ENCODE measurements at regions not wholly inside any gene's neighbourhood (a gene's known extent, or its start where the extent isn't known, plus 50 kb on each side); places are given as distances from the start of the nearest gene placed in this dataset.
"Not testable (repeated sequence)": the region's sequence is repeated elsewhere in the genome, so short reads cannot be mapped to it uniquely, and the experiment has no call there.

DNA sequence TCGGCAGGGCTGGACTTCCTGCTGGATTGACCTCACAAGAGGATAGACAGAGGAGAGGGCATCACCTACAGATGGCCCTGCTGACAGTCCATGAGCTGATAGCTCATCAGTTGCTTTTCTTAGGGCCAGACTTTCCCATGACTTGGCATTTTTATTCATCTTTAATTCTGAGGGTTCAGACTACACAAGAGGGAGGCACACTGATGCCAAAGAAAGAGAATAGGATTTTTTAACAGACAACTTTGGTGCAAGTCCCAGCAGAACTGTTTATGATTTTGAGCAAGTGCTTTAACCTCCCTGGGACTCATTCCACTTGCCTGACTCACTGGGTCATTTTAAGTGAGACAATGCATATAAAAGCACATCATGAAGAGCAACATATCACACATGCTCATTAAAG, 299.2 kb downstream of the INSIG2 start:
- DNase-seq (ENCODE audit: low read depth), result peak; percentile 76

DNA sequence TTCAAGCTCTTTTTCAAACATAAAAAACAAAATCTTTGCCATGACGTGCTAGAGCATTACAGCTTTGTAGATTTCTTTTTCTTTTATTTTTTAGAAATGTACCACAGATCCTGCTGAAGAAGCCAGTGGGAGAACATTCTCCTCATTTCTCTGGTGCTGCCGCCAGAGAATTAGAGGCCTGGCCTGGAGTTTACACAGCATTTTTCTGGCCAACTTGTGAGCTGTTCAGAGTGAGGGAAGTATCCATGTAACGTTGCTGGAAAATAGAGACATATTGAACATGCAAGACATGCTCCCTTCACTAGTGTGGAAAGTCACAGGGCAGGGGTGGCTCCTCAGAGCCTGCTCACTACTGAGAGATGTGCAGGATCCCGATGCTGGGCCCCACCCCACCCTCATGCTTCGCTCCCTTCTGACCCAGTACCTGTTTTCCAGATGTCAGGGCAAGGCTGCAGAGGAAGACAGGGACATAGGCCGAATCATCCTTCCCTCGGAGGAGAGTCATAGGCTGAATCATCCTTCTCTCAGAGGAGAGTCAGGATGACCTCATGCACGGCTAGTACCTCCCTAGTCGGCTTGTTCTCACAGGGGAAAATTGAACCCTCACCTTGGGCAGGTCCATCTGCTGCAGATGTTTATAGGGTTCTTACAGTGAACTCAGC, 298.5 kb downstream of the INSIG2 start:
- peak; percentile 57 for DNase-seq (ENCODE audit: low read depth)

DNA sequence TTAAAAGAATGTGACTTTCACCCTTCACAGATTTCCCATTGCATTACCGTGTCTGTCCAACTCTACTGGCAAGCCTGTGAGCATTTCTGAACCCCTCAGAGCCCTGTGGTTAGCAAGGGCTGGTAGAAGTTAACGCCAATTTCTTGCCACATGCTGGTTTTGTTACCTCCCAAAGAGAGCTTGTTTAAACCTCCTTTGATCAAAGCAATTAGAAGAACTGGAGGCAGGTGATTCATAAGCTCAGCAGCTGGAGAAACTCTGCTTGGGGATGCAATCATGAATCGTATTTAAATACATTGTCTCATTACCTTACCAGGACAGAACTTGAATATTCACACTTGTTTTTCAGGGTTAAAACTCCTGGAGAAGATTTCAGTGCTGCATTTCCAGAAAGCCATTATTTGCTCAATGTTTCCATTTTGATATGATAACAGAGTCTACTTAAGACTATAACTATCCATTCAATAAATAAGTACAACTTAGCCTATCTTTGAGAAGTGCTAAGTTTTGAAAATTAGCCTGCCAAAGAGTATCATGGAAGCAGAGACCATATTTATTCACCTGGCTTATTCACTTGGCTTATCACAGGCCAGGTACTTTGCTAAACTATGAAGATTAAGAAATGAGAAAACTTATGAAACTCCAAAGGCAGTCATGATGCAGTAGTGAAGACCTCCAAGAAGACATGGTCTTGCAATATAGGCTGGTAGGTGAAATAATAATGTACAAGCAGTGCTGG, 292.8 kb downstream of the INSIG2 start:
- DNase-seq (ENCODE audit: low read depth), result no peak

DNA sequence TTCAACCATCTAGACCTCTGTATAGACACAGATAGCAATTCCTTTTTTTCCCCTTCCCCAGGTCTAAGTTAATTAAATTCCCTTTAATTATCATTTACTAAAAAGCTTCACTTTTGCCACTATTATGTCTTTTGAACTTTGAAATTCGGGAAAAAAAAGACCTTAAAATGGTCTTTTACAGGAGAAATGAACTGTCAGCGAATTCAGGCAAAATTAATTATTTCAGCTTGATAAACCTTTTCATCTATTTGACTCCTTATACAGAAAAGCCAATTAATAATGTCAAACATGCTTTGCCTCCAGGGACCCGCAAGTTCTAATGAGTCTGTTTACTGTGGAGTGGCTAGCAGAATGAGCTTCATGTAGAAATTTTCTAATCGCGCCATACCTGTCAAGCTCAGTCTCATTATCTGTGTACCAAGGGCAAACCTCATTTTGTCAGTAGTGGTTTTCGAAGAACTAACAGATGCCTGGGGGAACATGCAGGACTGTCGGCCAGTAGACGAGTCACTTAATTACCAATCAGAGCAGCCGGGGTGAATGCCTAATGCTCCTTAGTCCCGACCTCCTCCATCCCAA, 287.7 kb downstream of the INSIG2 start:
- no peak for DNase-seq (ENCODE audit: low read depth)

DNA sequence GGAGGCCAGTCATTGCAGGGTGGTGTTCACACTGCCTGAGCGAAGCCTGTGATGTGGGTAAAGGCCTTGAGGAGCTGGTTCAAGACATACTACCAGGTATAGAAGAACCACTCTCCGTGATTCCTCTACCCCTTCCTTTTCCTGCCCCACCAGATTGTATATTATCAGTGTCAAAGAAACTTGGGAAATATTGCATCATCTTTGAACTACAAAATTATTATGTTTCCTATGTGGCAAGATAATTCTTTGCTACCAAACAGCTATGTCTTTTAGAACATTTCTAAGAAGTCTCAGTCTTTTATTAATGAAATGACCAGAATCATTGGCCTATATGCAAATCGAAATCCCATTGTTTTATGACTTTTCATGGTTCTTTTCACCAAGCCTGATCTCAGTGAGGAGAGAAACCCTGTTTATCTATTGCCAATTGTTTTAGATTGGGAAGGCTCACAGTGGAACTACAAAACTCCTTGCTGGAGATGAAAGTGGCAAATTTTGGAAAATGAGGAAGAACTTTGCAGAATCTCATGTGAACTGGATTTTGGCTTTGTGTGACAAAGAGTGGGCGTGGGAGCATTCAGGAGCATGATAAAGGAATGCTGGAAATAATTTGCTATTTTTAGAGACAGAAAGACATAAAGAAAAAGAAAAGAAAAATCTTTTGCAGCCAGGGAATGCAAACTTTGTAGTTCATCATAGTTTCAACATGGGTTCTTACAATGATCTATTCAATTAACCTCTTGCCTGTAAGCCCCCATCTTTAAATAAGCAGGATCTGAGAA, 286.9 kb downstream of the INSIG2 start:
- no peak for DNase-seq (ENCODE audit: low read depth)

DNA sequence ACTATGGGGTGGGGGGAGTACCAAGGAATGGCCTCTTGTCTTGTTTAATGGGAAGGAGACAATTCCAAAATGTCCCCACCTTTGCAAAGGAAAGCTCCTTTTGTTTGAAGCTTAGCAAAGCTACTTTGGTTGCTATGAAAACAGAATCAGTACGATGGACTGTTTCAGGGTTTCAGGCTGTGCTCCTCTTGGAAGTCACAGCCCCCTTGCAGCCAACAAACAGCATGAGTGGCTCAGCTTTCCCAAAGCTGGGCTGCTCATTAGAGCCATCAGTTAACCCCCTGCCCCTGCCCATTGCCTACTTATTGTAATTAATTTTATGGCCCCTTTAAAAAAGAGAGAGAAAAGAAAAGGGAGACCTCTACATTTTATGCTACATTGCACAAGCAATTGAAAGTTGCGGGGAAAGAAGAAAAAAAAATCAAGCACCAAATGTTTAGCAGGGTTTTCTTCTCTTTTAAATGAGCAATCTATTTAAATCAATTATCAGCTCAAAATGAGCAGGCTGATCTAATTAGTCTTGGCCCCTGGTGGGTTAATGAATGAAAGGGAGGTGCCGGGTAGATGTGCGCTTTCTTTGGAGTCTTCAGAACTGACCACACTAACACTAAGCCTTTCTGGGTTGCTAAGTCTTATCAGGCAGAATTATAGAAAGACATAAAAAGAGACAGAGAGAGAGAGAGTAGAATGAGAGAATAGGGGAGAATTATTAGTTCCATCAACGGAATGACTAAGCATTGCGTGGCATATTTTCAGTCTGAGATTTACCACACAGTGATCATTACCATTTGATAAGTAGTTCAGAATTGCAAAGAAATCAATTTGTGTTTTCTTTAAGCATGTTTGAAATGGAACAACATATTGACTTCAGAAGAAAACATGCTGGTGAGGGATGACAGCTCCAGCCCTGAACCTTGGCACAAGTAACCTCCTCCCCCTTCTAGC, 284.9 kb downstream of the INSIG2 start:
- no peak for DNase-seq (ENCODE audit: low read depth)

DNA sequence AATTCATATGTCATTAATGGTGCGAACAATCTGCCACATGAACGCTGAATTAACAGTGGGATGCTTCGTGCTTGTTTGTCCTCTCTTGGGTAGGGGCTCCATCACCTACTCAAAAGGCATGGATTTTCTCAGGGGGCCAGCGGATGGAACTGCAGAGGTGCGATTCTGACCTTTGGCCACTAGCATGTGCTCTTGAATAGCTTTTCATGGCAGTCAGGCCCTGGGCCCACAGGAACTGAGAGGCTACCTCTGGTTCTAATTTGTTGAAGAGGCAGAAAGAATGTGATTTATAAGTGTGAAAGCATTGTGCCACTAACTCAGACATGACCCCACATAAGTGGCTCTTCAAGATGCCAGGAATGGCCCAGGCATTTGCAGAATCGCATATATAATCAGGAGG, 283.2 kb downstream of the INSIG2 start:
- no peak for DNase-seq (ENCODE audit: low read depth)

DNA sequence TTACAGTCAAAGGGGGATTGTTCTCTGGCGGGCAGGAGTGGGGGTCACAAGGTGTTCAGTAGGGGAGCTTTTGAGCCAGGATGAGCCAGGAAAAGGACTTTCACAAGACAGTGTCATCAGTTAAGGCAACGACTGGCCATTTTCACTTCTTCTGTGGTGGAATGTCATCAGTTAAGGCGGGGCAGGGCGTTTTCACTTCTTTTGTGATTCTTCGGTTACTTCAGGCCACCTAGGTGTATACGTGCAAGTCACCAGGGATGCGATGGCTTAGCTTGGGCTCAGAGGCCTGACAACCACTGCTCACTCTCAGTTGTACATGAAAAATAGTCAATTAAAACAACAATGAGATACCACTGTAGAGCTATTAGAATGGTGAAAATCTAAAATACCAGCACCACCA, 281.2 kb downstream of the INSIG2 start:
- DNase-seq (ENCODE audit: low read depth), result not testable (repeated sequence)

DNA sequence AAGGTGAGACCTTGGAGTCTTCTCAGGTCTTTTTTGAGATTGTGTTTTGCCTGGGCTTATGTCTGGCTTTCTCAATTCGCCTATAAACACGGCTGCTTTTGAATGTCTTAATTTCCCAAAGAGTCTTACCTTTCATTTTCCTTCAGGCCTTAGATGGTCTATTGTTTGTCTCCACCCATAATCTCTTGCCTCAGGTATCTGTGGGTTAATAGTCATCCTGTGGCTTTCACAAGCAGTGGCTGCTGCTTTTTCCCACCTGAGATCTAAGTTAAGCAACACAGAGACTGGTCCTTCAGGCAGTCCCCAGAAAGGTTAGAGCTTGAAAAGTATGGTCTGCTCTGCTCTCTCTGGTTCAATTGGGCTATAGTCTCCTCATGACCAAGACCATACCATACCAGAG, 275.3 kb downstream of the INSIG2 start:
- DNase-seq (ENCODE audit: low read depth), result no peak

DNA sequence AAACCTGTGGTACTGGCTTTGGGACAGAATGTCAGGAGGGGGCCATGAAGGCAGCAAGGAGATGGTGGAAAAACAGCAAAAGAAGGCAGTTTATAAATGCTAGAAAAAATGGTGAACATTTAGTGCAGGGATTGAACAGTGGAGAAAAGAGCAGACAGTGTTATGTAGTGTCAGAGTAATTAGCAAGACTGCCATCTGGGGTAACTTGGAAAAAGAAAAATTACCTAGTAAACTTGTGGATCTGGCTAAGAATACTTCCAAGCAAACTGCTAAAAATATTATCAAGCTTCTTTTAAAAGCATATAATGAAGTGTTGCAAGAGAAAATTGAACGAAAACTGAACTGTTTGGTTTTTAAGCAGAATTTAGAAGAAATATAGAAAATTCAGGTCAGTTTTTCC, 267.8 kb downstream of the INSIG2 start:
- DNase-seq (ENCODE audit: low read depth), result no peak

DNA sequence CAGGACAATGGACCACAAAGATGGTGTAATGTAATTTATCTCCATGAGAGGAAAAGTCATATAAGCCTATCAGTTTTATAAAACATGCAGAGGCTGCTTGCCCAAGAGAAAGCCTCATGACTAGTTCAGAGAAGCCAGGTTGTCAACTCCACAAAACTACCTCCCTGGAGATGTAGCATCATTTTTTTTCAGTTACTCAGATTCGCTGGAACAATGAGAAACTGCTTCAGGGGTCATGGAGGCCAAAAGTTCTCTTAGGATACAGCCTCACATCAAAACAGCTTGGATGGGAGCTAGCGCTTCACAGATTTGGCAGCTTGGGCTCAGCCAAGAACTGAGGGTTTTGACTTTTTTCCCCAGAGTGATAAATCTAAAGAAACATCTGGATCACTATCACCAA, 263.5 kb downstream of the INSIG2 start:
- no peak for DNase-seq (ENCODE audit: low read depth)

DNA sequence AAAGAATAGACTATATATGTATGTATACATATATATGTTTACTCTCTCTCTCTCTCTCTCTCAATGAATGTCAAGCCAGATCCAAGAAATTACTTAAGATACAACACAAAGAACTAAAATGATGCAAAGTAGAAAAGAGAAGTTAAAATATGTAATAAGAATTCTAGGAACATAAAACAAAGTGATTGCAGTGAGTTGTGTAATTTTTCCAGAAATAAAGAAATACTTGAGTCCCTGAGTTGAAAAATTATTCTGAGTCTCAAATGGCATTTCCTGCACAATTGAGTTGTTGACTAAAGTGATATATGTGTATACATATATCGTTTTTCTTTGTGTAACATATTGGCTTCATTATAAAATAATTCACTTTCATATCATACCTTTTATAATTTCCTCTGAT, 262.4 kb downstream of the INSIG2 start:
- no peak for DNase-seq (ENCODE audit: low read depth)

DNA sequence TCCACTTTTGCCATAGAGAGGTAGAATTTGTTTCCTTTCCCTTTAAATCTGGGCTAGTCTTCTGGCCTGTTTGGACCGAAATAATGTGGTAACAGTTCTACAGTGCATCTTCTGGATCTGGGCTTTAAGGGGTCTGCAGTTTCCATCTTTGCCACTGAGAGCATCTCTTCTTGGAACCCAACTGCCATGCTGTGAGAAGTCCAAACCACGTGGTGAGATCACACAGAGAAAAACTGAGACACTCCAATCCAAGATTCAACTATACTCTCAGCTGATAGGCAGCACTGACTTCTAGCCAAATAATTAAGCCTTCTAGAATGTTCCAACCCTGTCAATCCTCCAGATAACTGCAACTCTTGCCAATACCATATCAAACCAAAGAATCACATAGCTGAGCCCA, 261.1 kb downstream of the INSIG2 start:
- DNase-seq (ENCODE audit: low read depth), result no peak

DNA sequence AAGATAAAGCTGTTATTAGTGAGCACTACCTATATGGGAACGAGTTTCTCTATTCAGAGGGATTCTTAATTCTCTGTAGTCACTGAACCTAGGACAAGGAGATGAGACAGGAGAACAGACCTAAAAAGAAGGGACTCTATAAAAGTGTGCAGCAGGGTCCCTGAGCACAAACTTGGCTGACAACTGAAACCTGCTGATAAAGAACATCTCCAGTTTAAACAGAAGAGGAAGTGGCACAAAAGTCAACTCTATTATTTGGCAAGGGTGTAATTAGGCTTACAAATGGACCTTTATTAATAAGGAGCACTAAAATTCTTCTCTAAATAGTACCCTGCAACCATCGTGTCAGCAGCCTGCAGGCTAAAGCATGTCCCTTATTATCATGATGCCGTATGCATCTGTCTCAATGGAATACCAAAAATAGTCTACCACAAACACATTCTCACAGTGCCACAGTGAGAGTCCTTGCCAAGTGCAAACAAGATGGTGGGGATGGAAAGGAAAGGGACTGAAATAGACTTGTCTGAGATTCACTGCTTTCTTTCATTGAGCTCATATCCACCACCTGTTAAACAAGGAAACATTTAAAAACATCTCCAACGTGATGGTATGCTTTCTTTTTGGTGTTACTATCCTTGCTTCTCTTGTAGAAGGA, 260.2 kb downstream of the INSIG2 start:
- no peak for DNase-seq (ENCODE audit: low read depth)

DNA sequence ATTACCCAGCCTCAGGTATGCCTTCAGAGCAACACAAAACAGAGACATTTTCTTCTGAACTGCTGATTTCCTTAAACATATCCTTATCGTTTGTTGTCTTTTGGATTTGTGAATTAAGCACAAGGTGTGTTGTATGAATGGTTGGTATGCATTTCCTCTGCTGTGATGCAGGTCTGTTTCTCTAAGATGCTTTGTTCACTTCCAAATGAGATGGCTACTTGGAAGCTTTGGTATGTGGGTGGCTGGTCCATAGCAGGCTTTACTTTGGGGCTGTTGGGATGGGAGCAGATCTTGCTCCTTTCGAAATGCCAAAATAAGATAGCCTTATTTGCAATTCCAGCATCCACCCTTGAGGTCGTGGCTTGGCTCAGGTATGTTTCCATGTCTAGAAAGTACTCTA, 257.2 kb downstream of the INSIG2 start:
- no peak for DNase-seq (ENCODE audit: low read depth)

DNA sequence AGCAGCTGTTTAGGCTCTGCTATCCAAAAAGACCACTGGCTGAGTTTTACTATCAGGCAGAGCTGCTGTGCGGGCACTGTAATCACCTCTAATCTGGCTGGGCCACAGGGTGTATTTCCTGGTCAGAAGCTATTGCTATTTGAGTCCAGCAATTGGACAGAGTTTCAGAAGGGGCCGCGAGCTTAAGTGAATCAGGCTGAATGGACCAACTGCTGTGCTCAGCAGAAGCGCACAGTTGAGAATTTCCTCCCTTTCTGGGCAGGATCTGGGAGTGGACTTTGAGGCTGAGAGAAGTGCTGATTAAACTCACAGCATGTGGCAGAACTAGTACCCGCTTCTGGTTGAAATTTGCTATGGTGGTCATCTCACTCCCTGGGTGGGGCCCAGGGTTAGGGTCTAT, 251.8 kb downstream of the INSIG2 start:
- DNase-seq (ENCODE audit: low read depth), result no peak

DNA sequence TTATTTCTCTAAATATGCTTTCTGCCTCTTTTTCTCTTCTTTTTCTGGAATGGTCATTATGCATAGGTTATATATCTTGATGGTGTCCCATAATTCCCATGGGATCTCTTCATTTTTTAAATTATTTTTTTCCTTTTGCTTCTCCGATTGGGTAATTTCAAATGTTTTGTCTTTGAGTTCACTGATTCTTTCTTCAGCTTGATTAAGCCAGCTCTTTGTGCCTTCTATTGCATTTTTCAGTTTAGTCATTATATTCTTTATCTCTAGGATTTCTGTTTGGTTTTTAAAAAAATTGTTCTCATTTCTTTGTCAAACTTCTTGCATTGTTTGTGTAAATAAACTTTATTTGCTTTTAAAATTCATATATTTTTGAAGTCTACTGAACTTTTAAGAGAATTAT, 251.1 kb downstream of the INSIG2 start:
- DNase-seq (ENCODE audit: low read depth), result no peak

DNA sequence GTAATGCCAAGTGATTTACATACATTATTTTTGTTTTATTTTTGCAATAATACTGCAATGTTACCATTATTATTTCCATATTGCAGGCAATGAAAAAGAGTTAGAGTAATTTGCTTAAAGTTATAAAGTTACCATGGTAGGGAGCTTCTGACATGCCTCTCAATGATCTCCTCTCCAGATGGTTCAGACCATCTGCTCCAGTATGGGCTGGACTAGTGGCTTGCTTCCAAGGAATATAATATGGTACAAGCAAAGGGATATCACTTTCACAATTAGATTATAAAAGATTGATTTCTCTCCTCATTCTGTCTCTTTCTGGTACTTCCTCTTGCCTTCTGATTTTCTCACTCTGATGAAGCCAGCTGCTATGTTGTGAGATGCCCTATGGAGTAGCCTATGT, 245.4 kb downstream of the INSIG2 start:
- DNase-seq (ENCODE audit: low read depth), result no peak

DNA sequence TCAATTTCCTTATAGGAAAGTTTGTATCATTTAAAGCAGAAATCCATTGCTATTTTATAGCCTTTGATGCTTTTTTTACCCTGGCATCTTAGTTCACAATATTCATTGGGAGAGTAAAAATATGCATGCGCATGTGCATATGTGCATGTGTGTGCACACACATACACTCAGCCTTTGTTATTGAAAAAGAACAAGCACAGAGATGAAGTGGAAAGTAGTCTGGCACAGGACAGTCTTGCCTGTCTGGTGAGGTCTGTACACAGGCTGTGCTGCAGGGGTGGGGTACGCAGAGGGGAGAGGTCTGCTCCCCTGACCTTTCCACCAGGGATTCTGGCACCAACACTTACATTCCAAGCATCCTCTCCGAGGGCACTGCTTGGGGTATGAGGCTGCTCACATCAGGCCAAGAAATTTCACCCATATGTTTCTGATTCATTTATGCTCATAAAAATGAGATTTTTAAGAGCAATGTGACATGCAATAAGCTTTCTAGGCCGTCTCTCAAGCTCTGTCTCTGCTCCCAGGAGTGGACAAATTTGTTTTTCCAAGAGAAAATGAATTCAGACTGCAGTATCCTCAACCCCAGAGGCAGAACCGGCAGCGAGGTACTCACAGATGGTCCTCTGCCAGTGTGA, 237.2 kb downstream of the INSIG2 start:
- no peak for DNase-seq (ENCODE audit: low read depth)

DNA sequence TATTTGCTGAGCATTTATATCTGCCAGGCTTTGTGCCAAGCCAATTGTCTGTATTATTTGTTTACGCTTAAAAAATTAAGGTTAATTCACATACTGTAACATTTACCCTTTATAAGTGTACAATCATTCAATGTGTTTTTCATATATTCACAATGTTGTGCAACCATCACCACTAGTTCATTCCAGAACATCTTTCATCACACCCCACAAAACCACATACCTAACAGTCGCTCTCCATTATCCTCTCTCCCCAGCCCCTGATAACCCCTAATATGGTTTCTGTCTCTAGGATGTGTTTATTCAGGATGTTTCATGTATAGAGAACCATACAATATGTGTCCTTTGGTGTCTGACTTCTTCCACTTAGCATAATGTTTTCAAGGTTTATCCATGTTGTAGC, 234.1 kb downstream of the INSIG2 start:
- no peak for DNase-seq (ENCODE audit: low read depth)

Data from GM04503 (cell line).